ENCODE measurements at regions not wholly inside any gene's neighbourhood (a gene's known extent, or its start where the extent isn't known, plus 50 kb on each side); places are given as distances from the start of the nearest gene placed in this dataset.

DNA sequence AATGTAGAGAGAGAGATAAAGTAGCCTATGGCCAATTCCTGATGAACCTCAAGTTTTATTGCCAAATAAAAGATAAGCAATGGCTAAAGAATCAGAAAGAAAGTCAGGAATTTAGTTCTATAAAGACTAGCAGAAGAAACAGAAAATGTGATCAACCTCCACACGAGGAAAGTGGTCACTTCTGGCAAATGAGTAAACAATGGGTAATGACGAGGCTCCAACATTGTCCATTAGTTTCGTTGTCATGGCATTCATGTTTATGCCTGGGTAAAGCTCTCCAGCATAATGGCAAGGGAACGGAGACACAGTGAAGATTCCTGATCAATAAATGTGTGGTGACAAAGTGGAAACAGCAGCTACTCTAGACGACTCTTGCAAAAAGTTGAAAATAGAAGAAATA is 341.8 kb upstream of the CTNND2 start:
- TF ChIP-seq, protein P1, sequence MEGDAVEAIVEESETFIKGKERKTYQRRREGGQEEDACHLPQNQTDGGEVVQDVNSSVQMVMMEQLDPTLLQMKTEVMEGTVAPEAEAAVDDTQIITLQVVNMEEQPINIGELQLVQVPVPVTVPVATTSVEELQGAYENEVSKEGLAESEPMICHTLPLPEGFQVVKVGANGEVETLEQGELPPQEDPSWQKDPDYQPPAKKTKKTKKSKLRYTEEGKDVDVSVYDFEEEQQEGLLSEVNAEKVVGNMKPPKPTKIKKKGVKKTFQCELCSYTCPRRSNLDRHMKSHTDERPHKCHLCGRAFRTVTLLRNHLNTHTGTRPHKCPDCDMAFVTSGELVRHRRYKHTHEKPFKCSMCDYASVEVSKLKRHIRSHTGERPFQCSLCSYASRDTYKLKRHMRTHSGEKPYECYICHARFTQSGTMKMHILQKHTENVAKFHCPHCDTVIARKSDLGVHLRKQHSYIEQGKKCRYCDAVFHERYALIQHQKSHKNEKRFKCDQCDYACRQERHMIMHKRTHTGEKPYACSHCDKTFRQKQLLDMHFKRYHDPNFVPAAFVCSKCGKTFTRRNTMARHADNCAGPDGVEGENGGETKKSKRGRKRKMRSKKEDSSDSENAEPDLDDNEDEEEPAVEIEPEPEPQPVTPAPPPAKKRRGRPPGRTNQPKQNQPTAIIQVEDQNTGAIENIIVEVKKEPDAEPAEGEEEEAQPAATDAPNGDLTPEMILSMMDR (IDR thresholded peaks at IDR 0.05; ENCODE audit: insufficient read depth, low read length) = no peak
- TF ChIP-seq GABPA (IDR thresholded peaks at IDR 0.05; ENCODE audit: low read depth) (no peak), SPI1 (IDR thresholded peaks at IDR 0.05; ENCODE audit: borderline replicate concordance, low read depth) (no peak), POLR2AphosphoS5 (IDR thresholded peaks at IDR 0.05; ENCODE audit: low read depth) (no peak)
